ENCODE measurements at regions not wholly inside any gene's neighbourhood (a gene's known extent, or its start where the extent isn't known, plus 50 kb on each side); places are given as distances from the start of the nearest gene placed in this dataset.

GRCh38 chr3:187970106-187970505 is 183.9 kb upstream of the LPP start:
- TF ChIP-seq CTCF (IDR thresholded peaks at IDR 0.05) (no peak), POLR2A (IDR thresholded peaks at IDR 0.05) (no peak)

Data from Peyer's patch (tissue), 4 donors.